HL-60 (cell line): ENCODE measurements at regions not wholly inside any gene's neighbourhood (a gene's known extent, or its start where the extent isn't known, plus 50 kb on each side); places are given as distances from the start of the nearest gene placed in this dataset.

Source experiments
- GABPA ChIP-seq: IDR thresholded peaks from 2 replicates; pipeline ENCODE4 v1.6.1; 2012; ENCODE audit warnings: low read depth
- POLR2AphosphoS5 ChIP-seq: IDR thresholded peaks from 2 replicates; pipeline ENCODE4 v1.6.1; 2012; ENCODE audit warnings: low read depth
- REST ChIP-seq: IDR thresholded peaks from 2 replicates; pipeline ENCODE4 v1.6.1; 2012; ENCODE audit warnings: low read depth; ENCODE audit not compliant: insufficient replicate concordance
- SPI1 ChIP-seq: IDR thresholded peaks from 2 replicates; pipeline ENCODE4 v1.6.1; 2012; ENCODE audit warnings: low read depth, mild to moderate bottlenecking, borderline replicate concordance
- TF ChIP-seq, protein P1 (sequence below): IDR thresholded peaks from one replicate; pipeline ENCODE4 v1.5.1; 2011; ENCODE audit warnings: low read length, control low read depth, inconsistent platforms; ENCODE audit not compliant: insufficient read depth

DNA sequence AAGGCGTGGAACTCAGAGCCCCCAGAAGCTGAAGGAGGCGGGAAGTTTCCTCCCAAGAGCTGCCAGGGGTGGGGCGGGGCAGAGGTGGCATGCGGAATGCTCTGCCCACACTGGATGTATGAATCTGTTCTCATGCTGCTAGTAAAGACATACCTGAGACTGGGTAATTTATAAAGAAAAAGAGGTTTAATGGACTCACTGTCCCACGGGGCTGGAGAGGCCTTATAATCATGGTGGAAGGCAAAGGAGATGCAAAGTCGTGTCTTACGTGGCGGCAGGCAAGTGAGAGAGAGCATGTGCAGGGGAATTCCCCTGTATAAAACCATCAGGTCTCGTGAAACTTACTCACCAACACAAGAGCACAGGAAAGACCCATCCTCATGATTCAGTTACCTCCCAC, 57.6 kb downstream of the SMIM38 start:
- TF ChIP-seq, protein P1, sequence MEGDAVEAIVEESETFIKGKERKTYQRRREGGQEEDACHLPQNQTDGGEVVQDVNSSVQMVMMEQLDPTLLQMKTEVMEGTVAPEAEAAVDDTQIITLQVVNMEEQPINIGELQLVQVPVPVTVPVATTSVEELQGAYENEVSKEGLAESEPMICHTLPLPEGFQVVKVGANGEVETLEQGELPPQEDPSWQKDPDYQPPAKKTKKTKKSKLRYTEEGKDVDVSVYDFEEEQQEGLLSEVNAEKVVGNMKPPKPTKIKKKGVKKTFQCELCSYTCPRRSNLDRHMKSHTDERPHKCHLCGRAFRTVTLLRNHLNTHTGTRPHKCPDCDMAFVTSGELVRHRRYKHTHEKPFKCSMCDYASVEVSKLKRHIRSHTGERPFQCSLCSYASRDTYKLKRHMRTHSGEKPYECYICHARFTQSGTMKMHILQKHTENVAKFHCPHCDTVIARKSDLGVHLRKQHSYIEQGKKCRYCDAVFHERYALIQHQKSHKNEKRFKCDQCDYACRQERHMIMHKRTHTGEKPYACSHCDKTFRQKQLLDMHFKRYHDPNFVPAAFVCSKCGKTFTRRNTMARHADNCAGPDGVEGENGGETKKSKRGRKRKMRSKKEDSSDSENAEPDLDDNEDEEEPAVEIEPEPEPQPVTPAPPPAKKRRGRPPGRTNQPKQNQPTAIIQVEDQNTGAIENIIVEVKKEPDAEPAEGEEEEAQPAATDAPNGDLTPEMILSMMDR = no peak
- TF ChIP-seq POLR2AphosphoS5 (no peak), REST (no peak), SPI1 (no peak), GABPA (no peak)
